Mesenchymal stem cell (in vitro differentiated cells and primary cell): ENCODE measurements at regions not wholly inside any gene's neighbourhood (a gene's known extent, or its start where the extent isn't known, plus 50 kb on each side); places are given as distances from the start of the nearest gene placed in this dataset.
"Not testable (repeated sequence)": the region's sequence is repeated elsewhere in the genome, so short reads cannot be mapped to it uniquely, and the experiment has no call there.

Source experiments
- DNase-seq: peaks from one replicate; pipeline ENCODE4 v3.0.0-alpha.2; 2013
- H2AFZ ChIP-seq: one replicate; pipeline ENCODE4 v1.6.1; 2013; ENCODE audit warnings: low read depth, mild to moderate bottlenecking, control low read depth, inconsistent platforms, low read length, moderate library complexity
- H2AK5ac ChIP-seq: 2 replicates; pipeline ENCODE4 v1.6.1; 2013; ENCODE audit warnings: low read length, moderate library complexity, mild to moderate bottlenecking, inconsistent platforms; ENCODE audit not compliant: severe bottlenecking
- H2BK120ac ChIP-seq: one replicate; pipeline ENCODE4 v1.6.1; 2013; ENCODE audit warnings: low read depth, mild to moderate bottlenecking, inconsistent platforms, low read length, moderate library complexity
- H2BK12ac ChIP-seq, 2 experiments: one replicate each; pipeline ENCODE4 v1.6.1; 2013; ENCODE audit warnings: inconsistent platforms in 2 of 2, low read length in 2 of 2, mild to moderate bottlenecking in 2 of 2, moderate library complexity in 2 of 2, control low read depth in 1 of 2
- H2BK15ac ChIP-seq: one replicate; pipeline ENCODE4 v1.6.1; 2013; ENCODE audit warnings: mild to moderate bottlenecking, low read depth, inconsistent platforms; ENCODE audit not compliant: poor library complexity, severe bottlenecking
- H2BK5ac ChIP-seq: 2 replicates; pipeline ENCODE4 v1.6.1; 2013; ENCODE audit warnings: low read depth, mild to moderate bottlenecking, low read length, control low read depth, inconsistent platforms; ENCODE audit not compliant: poor library complexity, severe bottlenecking
- H3K14ac ChIP-seq, 2 experiments: one replicate each; pipeline ENCODE4 v1.6.1; 2013; ENCODE audit warnings: inconsistent platforms in 2 of 2, low read length in 2 of 2, control low read depth in 1 of 2, mild to moderate bottlenecking in 1 of 2, moderate library complexity in 1 of 2
- H3K18ac ChIP-seq, 2 experiments: one replicate each; pipeline ENCODE4 v1.6.1; 2013; ENCODE audit warnings: inconsistent platforms in 2 of 2, low read length in 2 of 2, control low read depth in 1 of 2, low read depth in 1 of 2, mild to moderate bottlenecking in 1 of 2
- H3K23ac ChIP-seq, 2 experiments: one replicate each; pipeline ENCODE4 v1.6.1; 2013; ENCODE audit warnings: inconsistent platforms in 2 of 2, low read length in 2 of 2, mild to moderate bottlenecking in 2 of 2, moderate library complexity in 2 of 2, control low read depth in 1 of 2
- H3K27ac ChIP-seq: 2 replicates; pipeline ENCODE4 v1.5.1; 2013; ENCODE audit warnings: mild to moderate bottlenecking, moderate library complexity, low read length, control low read depth, inconsistent platforms; ENCODE audit not compliant: poor library complexity, severe bottlenecking
- H3K27me3 ChIP-seq, 2 experiments: 2 replicates each; pipeline versions ENCODE4 v1.6.1 to v1.7.0; 2013; ENCODE audit warnings: low read length in 2 of 2, mild to moderate bottlenecking in 2 of 2, moderate library complexity in 2 of 2, control low read depth in 1 of 2, inconsistent platforms in 1 of 2; ENCODE audit not compliant: control insufficient read depth in 1 of 2, insufficient read depth in 1 of 2
- H3K36me3 ChIP-seq, 2 experiments: 2 replicates each; pipeline versions ENCODE4 v1.6.1 to v1.7.0; 2013; ENCODE audit warnings: low read length in 2 of 2, control low read depth in 1 of 2, inconsistent platforms in 1 of 2, low read depth in 1 of 2, mild to moderate bottlenecking in 1 of 2; ENCODE audit not compliant: insufficient read depth in 2 of 2, control insufficient read depth in 1 of 2
- H3K4ac ChIP-seq, 2 experiments: one replicate each; pipeline ENCODE4 v1.6.1; 2013; ENCODE audit warnings: inconsistent platforms in 2 of 2, low read length in 2 of 2, mild to moderate bottlenecking in 2 of 2, moderate library complexity in 2 of 2, control low read depth in 1 of 2, low read depth in 1 of 2
- H3K4me1 ChIP-seq: 2 replicates; pipeline ENCODE4 v1.6.1; 2013; ENCODE audit warnings: low read depth, low read length, control low read depth; ENCODE audit not compliant: control insufficient read depth, insufficient read depth
- H3K4me2 ChIP-seq: 2 replicates; pipeline ENCODE4 v1.6.1; 2013; ENCODE audit warnings: low read length, mild to moderate bottlenecking, inconsistent platforms; ENCODE audit not compliant: poor library complexity, severe bottlenecking
- H3K4me3 ChIP-seq, 2 experiments: 2 replicates each; pipeline versions ENCODE4 v1.5.1 to v1.7.0; 2013; ENCODE audit warnings: low read length in 2 of 2, mild to moderate bottlenecking in 2 of 2, control low read depth in 1 of 2, low read depth in 1 of 2; ENCODE audit not compliant: insufficient read depth in 1 of 2
- H3K79me1 ChIP-seq: replicated peaks from 2 replicates; pipeline ENCODE4 v1.6.1; 2013; ENCODE audit warnings: mild to moderate bottlenecking, control low read depth, low read length, inconsistent platforms; ENCODE audit not compliant: poor library complexity, severe bottlenecking
- H3K9ac ChIP-seq: 2 replicates; pipeline ENCODE4 v1.7.0; 2013; ENCODE audit warnings: mild to moderate bottlenecking, low read length, moderate library complexity
- H3K9me3 ChIP-seq: 2 replicates; pipeline ENCODE4 v1.7.0; 2013; ENCODE audit warnings: mild to moderate bottlenecking, low read length; ENCODE audit not compliant: control insufficient read depth
- H4K8ac ChIP-seq: one replicate; pipeline ENCODE4 v1.6.1; 2013; ENCODE audit warnings: inconsistent platforms, mild to moderate bottlenecking, low read length, moderate library complexity
- H4K91ac ChIP-seq: one replicate; pipeline ENCODE4 v1.6.1; 2013; ENCODE audit warnings: mild to moderate bottlenecking, low read length, inconsistent platforms
- WGBS: methylation state at CpG from one replicate; pipeline ENCODE4 v1.1.7; 2013; ENCODE audit warnings: mixed read lengths; 5-methylcytosine and 5-hydroxymethylcytosine counted together

DNA sequence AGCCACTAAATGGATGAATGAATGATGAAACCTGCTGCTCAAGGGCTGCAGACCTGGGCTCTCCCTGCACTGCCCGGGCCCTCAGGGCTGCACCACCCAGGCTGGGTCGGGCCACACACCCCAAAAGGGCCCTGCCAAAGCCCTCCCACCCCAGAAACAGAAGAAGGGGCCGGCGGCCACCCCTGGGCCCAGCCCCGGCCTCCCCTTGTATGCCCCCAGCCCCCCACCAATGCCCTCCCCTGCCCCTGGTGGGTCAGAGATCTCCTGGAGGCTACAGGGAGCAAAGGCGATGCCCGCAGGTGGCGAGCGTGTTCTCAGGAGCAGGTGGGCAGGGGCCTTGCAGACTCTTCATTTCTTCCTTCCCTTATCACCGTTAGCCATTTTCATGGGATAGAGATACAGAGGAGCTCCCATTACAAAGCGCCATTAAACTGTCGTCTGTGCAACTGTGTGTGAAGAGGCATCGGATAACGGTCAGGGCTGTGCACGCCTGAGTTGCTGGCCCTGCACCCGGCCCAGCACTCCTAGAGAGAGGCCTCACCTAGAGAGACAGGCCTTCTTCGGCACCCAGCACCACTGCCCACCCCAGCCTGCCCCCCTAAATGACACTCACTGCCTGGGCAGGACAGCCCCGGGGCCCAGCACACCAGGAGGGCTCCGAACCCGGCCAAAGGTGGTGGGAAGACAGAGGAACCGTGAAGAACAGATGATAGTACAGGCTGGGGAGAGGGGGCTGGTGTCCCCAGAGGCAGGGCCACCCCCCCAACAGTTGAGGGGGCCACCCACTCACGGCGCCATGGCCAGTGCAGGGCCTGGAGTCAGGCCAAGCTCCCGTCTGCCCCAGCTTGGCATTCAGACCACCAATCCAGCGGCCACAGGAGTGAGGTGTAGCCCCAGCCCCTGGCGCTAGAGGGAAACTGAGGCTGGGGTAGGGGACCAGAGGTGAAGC, 133.7 kb downstream of the FAM53A start:
- Histone ChIP-seq H3K9ac (no peak overlapping the region), H2AK5ac (no peak overlapping the region), H2AFZ (no peak overlapping the region), H3K9me3 (no peaks in the 10 kb centered on the region), H4K91ac (no peak overlapping the region), H3K36me3 (no peaks in the 10 kb centered on the region), H3K14ac (peak overlapping the region in 1 of 2 experiments; percentile 48), H2BK120ac (no peak overlapping the region), H2BK5ac (no peak overlapping the region), H2BK12ac (no peak overlapping the region), H3K18ac (no peak overlapping the region), H3K4me3 (no peak overlapping the region), H3K23ac (no peak overlapping the region), H3K27me3 (peaks cover 28 to 41% of the 10 kb centered on the region in 2 experiments), H3K4me1 (peaks cover 7% of the 10 kb centered on the region), H3K4me2 (no peak overlapping the region), H3K79me1 (no peaks in the 10 kb centered on the region), H2BK15ac (no peak overlapping the region), H3K27ac (no peak overlapping the region), H4K8ac (no peak overlapping the region), H3K4ac (no peak overlapping the region)
- 73% methylated on average over 25 of the region's 26 CpGs for WGBS
- DNase-seq = no peak

DNA sequence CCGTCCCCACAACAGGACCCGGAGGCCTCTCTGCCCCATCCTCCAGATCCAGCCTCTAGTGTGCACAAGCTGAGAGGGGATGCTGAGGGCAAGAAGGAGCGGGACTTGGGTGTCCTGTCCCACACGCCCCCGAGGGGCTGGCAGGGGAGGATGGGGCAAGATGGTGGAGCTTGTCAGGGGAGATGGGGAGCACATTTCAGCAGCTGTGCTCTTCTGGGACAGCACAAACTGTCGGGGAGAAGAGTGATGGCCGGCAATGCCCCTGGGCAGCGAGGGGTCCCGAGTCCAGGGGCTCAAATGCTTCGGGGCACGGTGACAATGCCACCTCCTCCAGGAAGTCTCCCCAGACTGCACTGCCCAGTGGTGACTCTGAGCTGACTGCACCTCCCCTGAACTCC, 134.5 kb downstream of the FAM53A start:
- H2AFZ ChIP-seq = peak overlapping the region; percentile 7
- no peaks in the 10 kb centered on the region for H3K9me3 ChIP-seq
- H3K23ac ChIP-seq = no peak overlapping the region
- H3K14ac ChIP-seq = no peak overlapping the region
- H3K18ac ChIP-seq = no peak overlapping the region
- WGBS = 85% methylated on average over 9 of the region's 11 CpGs
- H3K9ac ChIP-seq = no peak overlapping the region
- no peaks in the 10 kb centered on the region for H3K79me1 ChIP-seq
- H2BK5ac ChIP-seq = no peak overlapping the region
- DNase-seq = no peak
- peaks cover 7% of the 10 kb centered on the region for H3K4me1 ChIP-seq
- no peak overlapping the region for H4K8ac ChIP-seq
- H3K27ac ChIP-seq = no peak overlapping the region
- H3K36me3 ChIP-seq = no peaks in the 10 kb centered on the region
- no peak overlapping the region for H2AK5ac ChIP-seq
- H2BK12ac ChIP-seq = no peak overlapping the region
- H4K91ac ChIP-seq = no peak overlapping the region
- no peak overlapping the region for H3K4me2 ChIP-seq
- peaks cover 28 to 37% of the 10 kb centered on the region in 2 experiments for H3K27me3 ChIP-seq
- no peak overlapping the region for H2BK120ac ChIP-seq
- no peak overlapping the region for H3K4ac ChIP-seq
- H2BK15ac ChIP-seq = no peak overlapping the region
- H3K4me3 ChIP-seq = no peak overlapping the region

- H3K4me1 ChIP-seq, H4K8ac ChIP-seq, H2BK120ac ChIP-seq, H2AFZ ChIP-seq, H3K23ac ChIP-seq, H4K91ac ChIP-seq, H3K14ac ChIP-seq, H3K4me2 ChIP-seq, H3K4ac ChIP-seq, H3K79me1 ChIP-seq, H3K9me3 ChIP-seq, H3K36me3 ChIP-seq, H3K9ac ChIP-seq, H3K18ac ChIP-seq, H2AK5ac ChIP-seq, H2BK12ac ChIP-seq, H2BK5ac ChIP-seq, H2BK15ac ChIP-seq, H3K4me3 ChIP-seq, H3K27ac ChIP-seq: not testable (repeated sequence)
- peaks cover 28 to 36% of the 10 kb centered on the region in 2 experiments for H3K27me3 ChIP-seq
- DNase-seq = peak; percentile 25
- 22% methylated on average over 31 of the region's 33 CpGs for WGBS
Measured at GRCh38 chr4:1548827-1549637, 135.1 kb downstream of the FAM53A start.
